22Rv1 (cell line): ENCODE measurements at regions not wholly inside any gene's neighbourhood (a gene's known extent, or its start where the extent isn't known, plus 50 kb on each side); places are given as distances from the start of the nearest gene placed in this dataset.

Experiments used
- H3K27ac ChIP-seq: fragments of 450-650 bp; 2 replicates; pipeline ENCODE4 v1.5.1; 2017
- CTCF ChIP-seq: fragments of 450-650 bp; IDR thresholded peaks from 2 replicates; pipeline ENCODE4 v1.5.1; 2017; ENCODE audit warnings: mild to moderate bottlenecking
- ZFX ChIP-seq: fragments of 450-650 bp; IDR thresholded peaks from 2 replicates; pipeline ENCODE4 v1.6.1; 2017; ENCODE audit warnings: antibody characterized with exemption, borderline replicate concordance

GRCh38 chr1:219792337-219793021 is 135.9 kb downstream of the SLC30A10 start:
- no peak overlapping the region for H3K27ac ChIP-seq
- TF ChIP-seq CTCF (no peak), ZFX (no peak)

- no peak for TF ChIP-seq ZFX
- H3K27ac ChIP-seq = no peak overlapping the region
These were observed 136.6 kb downstream of the SLC30A10 start for GRCh38 chr1:219791766-219792165.

- no peak for TF ChIP-seq ZFX
- H3K27ac ChIP-seq = no peak overlapping the region
These were observed 137.3 kb downstream of the SLC30A10 start for GRCh38 chr1:219790834-219791615.

- H3K27ac ChIP-seq = no peak overlapping the region
- TF ChIP-seq ZFX (no peak), CTCF (no peak)
These were observed 139.7 kb downstream of the SLC30A10 start for GRCh38 chr1:219788700-219789099.

- TF ChIP-seq CTCF (no peak), ZFX (no peak)
- no peak overlapping the region for H3K27ac ChIP-seq
These were observed 140.3 kb downstream of the SLC30A10 start for GRCh38 chr1:219788091-219788490.

- TF ChIP-seq CTCF (no peak), ZFX (no peak)
- no peak overlapping the region for H3K27ac ChIP-seq
These were observed 143.5 kb downstream of the SLC30A10 start for GRCh38 chr1:219784660-219785381.

GRCh38 chr1:219783605-219784235 is 144.6 kb downstream of the SLC30A10 start:
- H3K27ac ChIP-seq = no peak overlapping the region
- TF ChIP-seq ZFX (no peak), CTCF (no peak)

- H3K27ac ChIP-seq = no peak overlapping the region
- no peak for TF ChIP-seq ZFX
- no peak for TF ChIP-seq CTCF
These were observed 145.4 kb downstream of the SLC30A10 start for GRCh38 chr1:219782929-219783328.
